Globus pallidus (tissue), 1 donor: ENCODE measurements at regions not wholly inside any gene's neighbourhood (a gene's known extent, or its start where the extent isn't known, plus 50 kb on each side); places are given as distances from the start of the nearest gene placed in this dataset.
"Not testable (repeated sequence)": the region's sequence is repeated elsewhere in the genome, so short reads cannot be mapped to it uniquely, and the experiment has no call there.

Experiments used
- DNase-seq: peaks from one replicate; pipeline ENCODE4 v3.0.0-alpha.2; 2015; ENCODE audit warnings: low spot score

DNA sequence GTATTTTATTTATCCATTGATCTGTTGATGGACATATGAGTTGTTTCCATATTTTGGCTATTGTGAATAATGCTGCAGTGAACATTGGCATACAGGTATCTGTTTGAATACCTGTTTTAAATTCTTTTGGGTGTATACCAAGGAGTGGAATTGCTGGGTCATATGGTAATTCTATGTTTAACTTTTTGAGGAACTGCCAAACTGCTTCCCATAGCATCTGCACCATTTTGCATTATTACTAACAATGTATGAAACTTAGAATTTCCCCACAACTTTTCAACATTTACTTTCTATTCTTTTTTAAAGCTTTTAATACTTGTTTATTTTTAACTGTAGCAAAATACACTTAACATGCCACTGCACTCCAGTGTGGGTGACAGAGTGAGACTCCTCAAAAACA lies 57.0 kb upstream of the MSN start:
- DNase-seq, result no peak

DNA sequence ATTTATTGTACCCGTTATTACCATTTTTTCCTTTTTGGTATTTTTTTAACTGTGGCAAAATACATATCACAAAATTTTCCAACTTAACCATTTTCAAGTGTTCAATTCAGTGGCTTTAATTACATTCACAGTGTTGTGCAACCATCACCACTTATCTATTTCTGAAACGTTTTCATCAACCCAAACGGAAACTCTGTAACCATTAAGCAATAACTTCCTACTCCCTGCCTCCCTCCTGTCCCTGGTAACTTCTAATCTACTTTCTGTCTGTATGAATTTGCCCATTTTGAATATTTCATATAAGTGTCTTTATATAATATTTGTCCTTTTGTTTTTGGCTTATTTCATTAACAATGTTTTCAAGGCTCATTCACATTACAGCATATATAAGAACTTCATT lies 57.4 kb upstream of the MSN start:
- no peak for DNase-seq

DNA sequence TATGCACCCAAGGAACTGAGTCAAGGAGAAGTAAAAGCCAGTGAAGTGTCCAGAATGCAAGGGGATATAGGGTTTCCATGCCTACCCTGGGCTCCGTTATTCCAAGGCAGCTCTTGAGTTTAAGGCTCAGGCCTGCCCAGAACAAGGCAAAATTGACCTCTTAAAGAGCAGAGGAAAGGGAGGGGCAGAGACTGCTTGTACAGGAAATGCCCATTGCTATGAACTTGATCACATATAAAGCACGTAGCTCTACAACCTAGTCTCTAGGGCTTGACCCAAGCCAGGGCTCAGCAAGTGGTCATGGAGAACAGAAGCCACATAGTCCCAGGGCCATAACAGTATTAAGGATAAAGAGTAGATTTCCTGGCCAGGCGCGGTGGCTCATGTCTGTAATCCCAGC lies 58.2 kb upstream of the MSN start:
- DNase-seq, result no peak

DNA sequence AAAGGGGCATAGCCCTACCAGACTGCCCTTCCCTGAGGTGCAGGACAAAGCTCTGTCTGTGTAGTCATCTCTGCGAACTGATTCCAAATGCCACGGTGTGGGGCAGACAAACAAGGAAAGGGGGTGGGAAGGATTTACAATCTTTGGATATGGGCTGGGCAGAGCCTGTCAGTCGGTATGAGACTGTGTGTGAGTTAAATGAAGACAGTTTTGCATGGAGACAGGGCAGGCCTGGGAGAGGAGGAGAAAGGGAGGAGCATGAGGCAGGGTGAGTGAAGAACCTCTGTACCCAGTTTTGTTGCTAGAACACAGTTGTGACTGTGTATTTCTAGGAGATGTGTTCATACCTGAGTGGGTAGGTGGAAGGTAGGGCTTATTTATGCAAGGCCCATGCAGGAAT lies 59.4 kb upstream of the MSN start:
- DNase-seq, result no peak

DNA sequence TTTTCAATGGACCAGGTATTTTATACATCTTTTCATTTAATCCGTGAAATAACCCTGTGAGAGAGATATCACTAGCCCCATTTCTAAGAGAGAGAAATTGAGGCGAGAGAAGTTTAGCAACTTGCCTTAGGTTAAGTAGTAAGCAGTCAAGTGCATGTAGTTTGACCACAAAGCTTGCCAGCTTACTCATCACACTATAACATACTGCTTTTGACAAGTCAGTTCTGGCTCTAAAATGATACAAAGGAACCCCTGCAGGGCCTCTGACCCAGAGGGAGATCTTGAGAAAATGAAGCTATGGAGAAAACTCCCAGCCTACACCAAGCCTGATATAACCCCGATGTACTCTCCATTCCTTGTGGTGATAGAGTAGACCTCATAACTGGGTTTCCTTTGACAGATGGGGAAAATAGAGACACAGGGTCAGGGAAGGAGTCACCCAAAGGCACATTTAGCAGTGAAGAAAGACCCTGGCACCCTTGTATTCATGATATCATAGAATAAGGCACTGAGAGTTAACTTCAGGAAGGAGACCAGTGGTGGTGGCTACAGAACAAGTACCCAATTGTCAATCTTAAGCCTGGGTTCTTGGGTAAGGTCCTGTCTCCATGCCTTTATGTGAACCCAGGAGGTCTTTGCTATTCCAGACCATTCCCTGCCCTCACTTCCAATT lies 60.2 kb upstream of the MSN start:
- no peak for DNase-seq

DNA sequence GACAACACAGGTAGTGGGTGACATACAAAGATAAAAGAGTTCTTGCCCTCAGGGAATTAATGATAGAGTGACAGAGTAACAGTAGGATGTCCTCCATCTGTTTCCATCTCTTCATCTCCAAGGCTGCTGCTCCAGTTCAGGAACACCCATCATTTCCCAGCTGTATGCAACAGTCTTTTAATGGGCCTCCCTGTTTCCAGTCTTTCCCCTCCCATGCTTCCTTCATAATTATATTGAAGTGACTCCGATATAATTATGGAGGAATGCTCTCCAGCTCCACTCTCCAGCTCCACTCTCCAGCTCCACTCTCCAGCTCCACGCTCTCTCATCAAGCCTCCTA lies 65.3 kb upstream of the MSN start:
- no peak for DNase-seq

DNA sequence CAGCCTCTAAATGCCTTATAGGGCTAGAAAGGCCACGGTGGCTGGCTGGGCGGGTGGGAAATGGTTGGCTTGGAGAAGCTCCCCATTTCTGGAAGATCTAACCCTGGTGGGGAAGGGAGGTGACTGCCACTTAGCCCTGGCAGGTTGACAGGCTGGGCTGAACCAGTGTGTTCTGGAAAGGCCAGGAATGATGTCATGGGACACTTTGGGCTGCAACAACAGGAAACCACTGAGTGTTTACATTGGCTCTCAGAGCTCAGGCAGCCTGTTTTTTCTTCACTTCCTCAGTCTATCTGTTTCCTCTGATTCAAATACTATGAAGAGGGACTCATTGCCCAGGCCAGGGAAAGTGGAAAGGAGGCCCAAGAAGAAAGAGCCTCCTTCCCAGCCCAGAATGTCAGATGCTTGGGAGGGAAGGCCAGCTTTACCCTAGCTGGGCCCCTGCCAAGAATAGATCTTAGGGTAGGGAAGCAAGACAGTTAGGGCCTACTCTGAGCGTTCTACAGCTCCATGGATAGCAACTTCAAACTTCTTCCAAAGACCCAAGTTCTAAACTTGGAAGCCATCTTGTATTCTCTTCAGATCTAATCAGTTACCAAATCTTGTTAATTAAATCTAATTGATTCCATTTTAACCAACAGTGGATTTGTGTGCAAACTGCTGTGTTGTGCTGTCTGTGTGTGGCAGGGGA lies 65.8 kb upstream of the MSN start:
- DNase-seq, result peak; percentile 28

DNA sequence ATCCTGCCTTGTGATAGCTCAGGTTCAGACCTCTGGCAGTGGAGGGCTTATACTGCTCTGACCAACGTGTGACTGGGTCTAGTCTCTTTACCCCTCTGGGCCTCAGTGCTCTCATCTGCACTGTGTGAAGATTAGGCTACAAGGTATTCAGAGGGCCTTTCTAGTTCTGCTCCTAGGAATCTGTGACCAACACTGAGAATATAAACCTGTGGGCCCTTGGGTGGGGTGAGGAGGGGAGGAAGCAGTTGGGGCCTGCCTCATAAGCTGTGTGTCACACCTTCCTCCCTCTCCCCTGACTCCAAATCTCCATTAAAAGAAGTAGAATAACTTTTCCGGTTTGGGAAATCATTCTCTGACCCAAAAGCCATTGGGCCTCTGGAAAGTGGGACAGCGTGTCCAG lies 66.3 kb upstream of the MSN start:
- no peak for DNase-seq

DNA sequence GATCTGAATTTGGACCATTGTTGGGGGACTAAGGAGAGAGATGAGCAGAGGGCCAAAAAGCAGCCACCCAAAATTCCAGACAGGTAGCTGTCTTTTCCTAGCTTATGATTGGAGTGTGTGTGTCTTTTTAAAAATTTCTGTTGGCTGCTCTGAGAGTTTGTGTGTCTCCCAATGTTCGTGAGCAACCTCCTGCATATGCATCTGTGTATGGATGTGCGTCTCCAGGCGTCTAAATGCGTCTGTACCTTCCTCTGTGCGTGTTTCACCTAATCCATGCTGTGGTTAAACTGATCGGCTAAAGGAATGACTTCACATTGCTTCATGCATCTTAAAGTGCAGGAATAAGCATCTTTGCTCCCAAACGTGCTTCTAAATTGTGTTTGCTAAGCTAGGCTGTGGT lies 65.5 kb upstream of the LAS1L start:
- DNase-seq, result no peak

DNA sequence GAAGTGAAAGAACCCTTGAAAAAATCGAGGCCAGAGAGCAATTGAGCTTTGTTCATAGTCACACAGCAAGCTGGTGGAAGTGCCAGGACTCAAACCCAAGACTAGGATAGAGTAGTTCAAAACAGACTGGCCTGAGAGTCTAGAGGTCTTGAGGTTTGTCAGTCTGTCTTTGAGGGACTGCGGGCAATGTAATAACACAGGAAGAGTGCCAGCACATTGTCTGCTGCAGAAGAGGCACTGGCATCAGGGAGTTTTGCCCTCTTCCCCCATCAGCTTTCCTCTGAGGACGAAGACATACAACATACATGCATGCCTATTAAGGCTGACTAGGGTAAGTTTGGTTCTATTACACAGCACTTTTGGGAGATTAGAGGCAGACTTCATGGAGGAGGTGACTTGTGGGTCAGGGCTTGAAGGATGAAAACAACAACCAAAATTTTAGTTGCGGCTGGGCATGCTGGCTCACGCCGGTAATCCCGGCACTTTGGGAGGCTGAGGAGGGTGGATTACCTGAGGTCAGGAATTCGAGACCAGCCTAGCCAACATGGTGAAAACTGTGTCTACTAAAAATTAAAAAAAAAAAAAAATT lies 64.1 kb upstream of the LAS1L start:
- no peak for DNase-seq

DNA sequence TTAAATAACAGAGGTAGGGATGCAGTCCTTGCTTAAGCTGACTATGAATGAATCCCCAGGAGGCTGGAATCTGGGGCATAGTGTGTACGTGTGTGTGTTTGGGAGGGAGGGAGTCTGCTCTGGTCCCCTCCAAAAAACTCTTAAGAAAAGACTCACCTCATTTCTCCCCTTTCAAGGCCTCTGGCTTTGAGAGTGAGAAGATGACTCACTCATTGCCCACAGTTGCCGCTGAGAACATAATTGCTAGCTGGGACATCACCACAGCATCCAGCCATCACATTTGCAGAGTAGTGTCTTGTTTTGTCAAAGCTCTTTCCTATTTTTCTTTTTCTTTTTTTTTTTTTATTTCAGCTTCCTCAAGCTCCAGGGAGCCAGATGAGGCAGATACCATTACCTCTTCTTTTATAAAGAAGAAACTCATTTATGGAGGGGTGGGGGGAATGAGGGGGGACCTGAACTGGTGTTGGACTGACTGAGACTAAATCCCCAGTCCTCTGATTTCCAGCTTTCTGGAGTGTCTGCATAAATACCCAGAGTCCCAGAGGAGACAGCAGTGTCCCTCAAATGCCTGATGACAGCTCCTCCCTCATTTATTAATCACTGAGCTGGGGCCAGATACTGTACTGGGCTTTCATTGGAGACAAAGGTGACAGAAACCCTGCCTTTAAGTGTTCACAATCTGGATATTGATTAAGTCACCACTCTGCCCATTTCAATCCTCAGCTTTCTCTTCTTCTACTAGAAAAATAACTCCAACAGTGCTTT lies 61.9 kb upstream of the LAS1L start:
- DNase-seq, result no peak

DNA sequence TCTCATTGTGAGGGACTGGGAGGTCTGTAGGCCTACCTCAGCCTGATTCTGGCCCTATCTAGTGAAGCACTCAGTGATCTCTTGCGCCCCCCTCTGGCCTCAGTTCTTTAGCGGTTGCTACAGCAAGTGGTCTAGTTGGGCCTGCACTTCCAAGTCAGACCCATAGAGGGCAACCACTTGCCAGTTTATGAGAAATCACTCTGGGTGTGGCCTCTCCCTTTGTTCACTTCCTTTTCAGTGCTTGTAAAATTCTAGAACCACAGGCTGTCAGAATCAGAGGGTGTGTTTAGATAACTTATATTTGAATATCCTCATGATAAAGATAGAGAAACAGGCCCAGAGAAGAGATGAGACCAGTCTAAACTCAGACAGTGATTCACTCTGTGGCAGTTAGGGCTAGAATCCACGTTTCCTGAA lies 60.9 kb upstream of the LAS1L start:
- DNase-seq, result peak; percentile 85

DNA sequence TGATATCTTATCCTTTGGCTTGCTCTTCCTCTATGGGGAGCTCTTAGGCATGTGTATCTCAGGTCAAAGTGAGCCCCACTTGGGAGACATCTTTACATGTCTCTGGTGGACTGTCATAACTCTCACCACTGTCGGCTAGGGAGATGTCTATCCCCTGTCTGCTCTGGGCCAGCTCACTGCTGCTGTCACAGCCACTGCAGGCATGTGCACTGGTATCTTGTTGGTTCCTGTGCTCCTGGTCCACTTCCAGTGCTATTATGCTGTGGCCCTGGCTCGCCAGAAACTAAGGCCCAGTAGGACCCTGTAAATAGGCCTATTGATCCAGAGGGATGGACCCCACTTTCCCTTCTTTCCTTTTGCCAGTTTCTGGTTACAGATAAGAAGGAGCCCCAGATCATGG lies 56.6 kb upstream of the LAS1L start:
- DNase-seq, result no peak

DNA sequence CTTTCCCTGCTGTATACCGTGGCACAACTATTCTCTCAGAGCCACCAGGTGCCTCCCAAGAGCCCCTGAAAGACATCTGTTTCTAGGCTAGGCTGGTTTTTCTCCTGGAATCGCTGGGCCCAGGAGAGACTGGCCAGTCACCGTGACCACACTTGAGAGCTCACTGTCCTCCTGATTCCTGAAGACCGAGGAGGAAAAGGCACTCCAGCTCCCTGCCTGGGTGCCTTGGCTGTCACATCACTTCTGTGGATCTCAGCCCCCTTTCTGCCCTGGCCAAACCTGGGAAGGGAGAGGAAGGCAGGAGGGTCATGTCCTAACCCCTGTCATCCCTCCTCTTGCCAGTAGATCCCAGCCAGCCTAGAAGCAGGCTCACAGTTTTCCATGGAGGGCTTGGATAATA lies 54.7 kb upstream of the LAS1L start:
- no peak for DNase-seq

DNA sequence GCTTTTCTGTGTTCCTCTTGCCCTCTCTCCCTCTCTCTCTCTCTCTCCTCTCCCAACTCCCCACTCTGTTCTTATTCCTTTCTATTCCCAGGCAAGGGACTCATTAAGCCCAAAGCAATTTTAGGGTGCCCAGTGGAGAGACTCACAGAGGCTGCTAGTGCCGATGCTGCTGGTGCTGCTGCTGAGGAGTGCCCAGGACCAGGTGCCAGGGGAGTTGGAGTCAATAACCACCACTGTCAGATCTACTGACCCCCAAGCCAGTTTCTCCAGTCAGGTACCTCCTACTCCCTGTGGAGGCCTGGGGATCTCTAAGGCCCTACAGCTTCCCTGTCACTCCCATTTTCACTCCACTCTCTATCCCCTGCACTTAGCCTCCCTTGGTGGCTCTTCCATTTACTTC lies 54.2 kb upstream of the LAS1L start:
- no peak for DNase-seq

DNA sequence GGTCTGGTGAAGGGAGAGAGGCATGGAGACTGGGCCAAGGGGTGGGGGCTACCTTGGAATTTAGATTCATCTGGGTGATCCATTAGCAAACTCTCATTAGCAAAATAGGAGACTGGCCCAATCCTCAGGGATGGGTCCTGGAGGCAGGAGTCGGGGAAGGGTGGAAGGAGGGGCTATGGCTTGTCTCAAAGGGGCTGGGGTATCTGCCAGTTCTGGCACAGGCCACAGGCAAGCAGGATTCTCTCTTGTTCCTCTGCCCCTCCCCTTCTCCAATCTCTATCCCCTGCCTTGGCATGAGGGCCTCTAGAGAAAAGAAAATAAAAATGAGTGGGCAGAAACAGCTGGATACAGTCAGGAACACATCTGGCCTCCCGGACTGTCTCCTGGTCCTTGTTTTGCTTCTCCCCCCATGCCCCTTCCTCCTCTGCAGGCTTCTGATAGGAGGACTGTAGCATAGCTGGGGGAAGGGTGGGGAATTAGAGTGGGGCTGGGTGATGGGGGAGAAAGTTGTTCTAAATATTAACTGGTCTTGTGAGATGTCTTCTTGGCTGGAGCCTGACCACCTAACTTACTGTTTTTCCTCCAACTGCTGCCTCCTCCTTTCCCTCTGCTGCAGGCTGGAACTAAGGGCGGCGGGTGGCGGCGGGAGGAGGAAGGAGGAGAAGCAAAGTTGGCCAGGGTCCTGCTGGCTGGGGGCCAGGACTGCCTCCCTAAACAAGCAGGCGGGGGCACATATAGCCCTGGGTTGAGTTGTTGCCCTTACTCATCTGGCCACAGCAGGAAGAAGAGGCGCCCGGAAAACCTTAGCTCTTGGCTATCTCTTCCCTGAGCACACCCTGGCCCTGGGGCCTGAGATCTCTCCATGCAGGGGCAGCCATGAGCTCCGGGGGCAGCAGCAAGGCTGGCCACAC lies 53.3 kb upstream of the LAS1L start:
- peak; percentile 40 for DNase-seq

DNA sequence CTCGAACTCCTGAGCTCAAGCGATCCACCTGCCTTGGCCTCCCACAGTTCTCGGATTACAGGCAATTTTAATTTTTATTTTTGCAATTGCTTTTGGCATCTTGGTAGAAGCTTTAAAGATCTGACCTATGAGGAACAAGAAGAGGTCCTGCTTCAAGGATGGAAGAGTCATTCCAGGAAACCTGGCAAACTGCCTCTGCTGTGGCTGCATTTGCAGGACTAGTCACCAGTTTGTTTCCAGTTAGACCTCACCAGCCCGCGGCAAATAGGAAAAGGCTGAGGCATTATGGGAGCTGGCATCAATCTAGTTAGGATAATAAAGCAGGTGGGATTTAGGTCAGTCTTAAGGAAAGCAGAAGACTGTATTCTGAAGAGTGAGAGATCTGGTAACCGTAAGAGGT lies 51.9 kb upstream of the LAS1L start:
- no peak for DNase-seq

DNA sequence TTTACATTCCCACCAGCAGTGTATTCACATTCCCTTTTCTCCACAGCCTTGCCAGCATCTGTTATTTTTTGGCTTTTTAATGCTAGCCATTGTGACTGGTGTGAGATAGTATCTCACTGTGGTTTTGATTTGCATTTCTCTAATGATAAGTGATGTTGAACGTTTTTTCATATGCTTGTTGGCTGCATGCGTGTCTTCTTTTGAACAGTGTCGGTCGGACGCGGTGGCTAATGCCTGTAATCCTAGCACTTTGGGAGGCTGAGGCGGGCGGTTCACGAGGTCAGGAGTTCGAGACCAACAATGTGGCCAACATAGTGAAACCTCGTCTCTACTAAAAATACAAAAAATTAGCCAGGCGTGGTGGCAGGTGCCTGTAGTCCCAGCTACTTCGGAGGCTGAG lies 50.6 kb upstream of the LAS1L start:
- not testable (repeated sequence) for DNase-seq
